ENCODE measurements at regions not wholly inside any gene's neighbourhood (a gene's known extent, or its start where the extent isn't known, plus 50 kb on each side); places are given as distances from the start of the nearest gene placed in this dataset.

- TF ChIP-seq MYC (IDR thresholded peaks at IDR 0.05; ENCODE audit: low read depth, low read length): no peak
- no peak for TF ChIP-seq CTCF (IDR thresholded peaks at IDR 0.05; ENCODE audit: low read depth, low read length)
Observed at GRCh38 chr4:147085781-147086180, 140.1 kb upstream of the TTC29 start.
